Astrocyte (in vitro differentiated cells and primary cell): ENCODE measurements at regions not wholly inside any gene's neighbourhood (a gene's known extent, or its start where the extent isn't known, plus 50 kb on each side); places are given as distances from the start of the nearest gene placed in this dataset.

ENCODE experiments used
- EZH2 ChIP-seq: IDR thresholded peaks from 2 replicates; pipeline ENCODE4 v1.6.1; 2012; ENCODE audit warnings: mild to moderate bottlenecking, low read length, inconsistent platforms; ENCODE audit not compliant: insufficient read depth
- TF ChIP-seq, protein P1 (sequence below): IDR thresholded peaks from 2 replicates; pipeline ENCODE4 v1.5.1; 2011; ENCODE audit warnings: low read depth, mild to moderate bottlenecking, inconsistent platforms, low read length, moderate library complexity; ENCODE audit not compliant: insufficient read depth

DNA sequence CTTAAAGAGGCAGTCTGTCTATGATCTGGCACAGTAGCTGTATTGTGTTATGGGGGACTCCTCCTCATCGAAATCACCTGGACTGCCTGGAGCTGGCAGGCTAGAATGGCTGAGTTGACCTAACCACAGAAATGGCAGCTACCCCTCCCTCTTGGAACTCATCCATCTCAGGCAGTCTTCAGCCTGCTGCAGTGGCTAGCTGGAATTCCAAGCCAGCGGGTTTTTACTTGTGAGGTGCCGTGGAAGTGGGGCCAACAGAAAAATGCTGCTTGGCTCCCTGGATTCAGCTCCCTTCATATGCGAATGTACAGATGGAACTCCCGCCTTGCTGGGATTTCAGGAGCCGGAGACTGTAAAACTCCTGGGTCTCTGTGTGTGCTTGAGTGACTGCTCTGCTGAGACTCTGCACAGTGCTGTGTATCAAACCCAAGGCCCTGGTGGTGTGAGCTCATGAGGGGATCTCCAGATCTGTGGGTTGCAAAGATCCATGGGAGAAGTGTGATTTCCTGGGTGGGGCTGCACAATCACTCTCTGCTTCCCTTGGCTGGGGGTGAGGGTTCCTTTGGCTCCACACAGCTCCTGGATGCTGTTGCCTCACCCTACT is 316.9 kb downstream of the CTH start:
- no peak for TF ChIP-seq EZH2
- TF ChIP-seq, protein P1, sequence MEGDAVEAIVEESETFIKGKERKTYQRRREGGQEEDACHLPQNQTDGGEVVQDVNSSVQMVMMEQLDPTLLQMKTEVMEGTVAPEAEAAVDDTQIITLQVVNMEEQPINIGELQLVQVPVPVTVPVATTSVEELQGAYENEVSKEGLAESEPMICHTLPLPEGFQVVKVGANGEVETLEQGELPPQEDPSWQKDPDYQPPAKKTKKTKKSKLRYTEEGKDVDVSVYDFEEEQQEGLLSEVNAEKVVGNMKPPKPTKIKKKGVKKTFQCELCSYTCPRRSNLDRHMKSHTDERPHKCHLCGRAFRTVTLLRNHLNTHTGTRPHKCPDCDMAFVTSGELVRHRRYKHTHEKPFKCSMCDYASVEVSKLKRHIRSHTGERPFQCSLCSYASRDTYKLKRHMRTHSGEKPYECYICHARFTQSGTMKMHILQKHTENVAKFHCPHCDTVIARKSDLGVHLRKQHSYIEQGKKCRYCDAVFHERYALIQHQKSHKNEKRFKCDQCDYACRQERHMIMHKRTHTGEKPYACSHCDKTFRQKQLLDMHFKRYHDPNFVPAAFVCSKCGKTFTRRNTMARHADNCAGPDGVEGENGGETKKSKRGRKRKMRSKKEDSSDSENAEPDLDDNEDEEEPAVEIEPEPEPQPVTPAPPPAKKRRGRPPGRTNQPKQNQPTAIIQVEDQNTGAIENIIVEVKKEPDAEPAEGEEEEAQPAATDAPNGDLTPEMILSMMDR, result no peak
